Calu3 (cell line): ENCODE measurements at regions not wholly inside any gene's neighbourhood (a gene's known extent, or its start where the extent isn't known, plus 50 kb on each side); places are given as distances from the start of the nearest gene placed in this dataset.

Source experiments
- BruUV-seq: library from RNA; stranded (reverse); fragments of 400-500 nt; replicated peaks from 2 replicates; lab custom pipeline; 2021; lab: Mats Ljungman, UMichigan
- CTCF ChIA-PET: fragments of 300-600 bp; sonication (Branson Sonifier 250); formaldehyde crosslinking; loops from one replicate; lab custom pipeline; 2022; ENCODE audit warnings: antibody characterized with exemption; lab: Charles Lee
- DNase-seq: peaks from one replicate; pipeline ENCODE4 v3.0.0; 2022
- H3K27ac Mint-ChIP-seq: one replicate; pipeline ENCODE4 v1.8.0; 2022; ENCODE audit warnings: mixed read lengths; ENCODE audit not compliant: unreplicated experiment
- H3K27me3 Mint-ChIP-seq: one replicate; pipeline ENCODE4 v1.8.0; 2022; ENCODE audit warnings: mixed read lengths; ENCODE audit not compliant: unreplicated experiment
- H3K36me3 Mint-ChIP-seq: one replicate; pipeline ENCODE4 v1.8.0; 2022; ENCODE audit warnings: mild to moderate bottlenecking, moderate library complexity, mixed read lengths; ENCODE audit not compliant: insufficient read depth, unreplicated experiment
- H3K4me1 Mint-ChIP-seq: one replicate; pipeline ENCODE4 v1.8.0; 2022; ENCODE audit warnings: mild to moderate bottlenecking, low read depth, mixed read lengths; ENCODE audit not compliant: unreplicated experiment
- H3K4me3 Mint-ChIP-seq: one replicate; pipeline ENCODE4 v1.8.0; 2022; ENCODE audit warnings: mild to moderate bottlenecking, low read depth, moderate library complexity, mixed read lengths; ENCODE audit not compliant: unreplicated experiment
- H3K9me3 Mint-ChIP-seq: one replicate; pipeline ENCODE4 v1.8.0; 2022; ENCODE audit warnings: low read depth, mixed read lengths; ENCODE audit not compliant: unreplicated experiment
- intact Hi-C: fragments of 100-400 bp; cut with micrococcal nuclease; formaldehyde crosslinking; loops from one replicate; pipeline ENCODE4 v1.10.0; 2022; ENCODE audit not compliant: unreplicated experiment
- TF ChIP-seq, protein P1 (sequence below): fragments of 200-600 bp; IDR thresholded peaks from one replicate; pipeline ENCODE4 v1.8.0; 2022; ENCODE audit warnings: antibody characterized with exemption; ENCODE audit not compliant: unreplicated experiment

DNA sequence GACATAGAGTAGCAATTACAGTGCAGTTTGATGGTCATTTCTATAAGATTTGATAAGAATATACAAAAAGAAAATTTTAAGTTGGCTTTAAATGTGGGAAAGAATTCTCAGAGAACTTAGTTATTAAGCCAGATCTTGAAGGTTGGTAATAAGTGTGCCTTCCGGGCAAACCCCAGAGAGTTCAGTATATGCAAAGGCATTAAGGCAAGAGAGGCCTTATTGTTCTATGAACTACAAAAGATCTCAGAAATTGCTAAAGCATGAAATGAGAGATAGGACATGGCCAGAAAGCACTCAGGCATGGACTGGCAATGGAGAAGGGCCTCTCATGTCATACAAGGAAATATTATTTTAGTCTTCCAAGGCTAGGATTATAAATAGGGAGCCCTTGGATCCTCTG, 390.2 kb upstream of the C1orf87 start:
- Mint-ChIP-seq H3K4me3 (no peak overlapping the region), H3K27me3 (no peaks in the 10 kb centered on the region), H3K36me3 (no peaks in the 10 kb centered on the region), H3K9me3 (peaks cover 6% of the 10 kb centered on the region), H3K27ac (no peak overlapping the region), H3K4me1 (no peaks in the 10 kb centered on the region)
- DNase-seq: no peak
- no TSS peak for BruUV-seq
- intact Hi-C loops: no loop called here
- CTCF ChIA-PET: no interaction called here
- TF ChIP-seq, protein P1, sequence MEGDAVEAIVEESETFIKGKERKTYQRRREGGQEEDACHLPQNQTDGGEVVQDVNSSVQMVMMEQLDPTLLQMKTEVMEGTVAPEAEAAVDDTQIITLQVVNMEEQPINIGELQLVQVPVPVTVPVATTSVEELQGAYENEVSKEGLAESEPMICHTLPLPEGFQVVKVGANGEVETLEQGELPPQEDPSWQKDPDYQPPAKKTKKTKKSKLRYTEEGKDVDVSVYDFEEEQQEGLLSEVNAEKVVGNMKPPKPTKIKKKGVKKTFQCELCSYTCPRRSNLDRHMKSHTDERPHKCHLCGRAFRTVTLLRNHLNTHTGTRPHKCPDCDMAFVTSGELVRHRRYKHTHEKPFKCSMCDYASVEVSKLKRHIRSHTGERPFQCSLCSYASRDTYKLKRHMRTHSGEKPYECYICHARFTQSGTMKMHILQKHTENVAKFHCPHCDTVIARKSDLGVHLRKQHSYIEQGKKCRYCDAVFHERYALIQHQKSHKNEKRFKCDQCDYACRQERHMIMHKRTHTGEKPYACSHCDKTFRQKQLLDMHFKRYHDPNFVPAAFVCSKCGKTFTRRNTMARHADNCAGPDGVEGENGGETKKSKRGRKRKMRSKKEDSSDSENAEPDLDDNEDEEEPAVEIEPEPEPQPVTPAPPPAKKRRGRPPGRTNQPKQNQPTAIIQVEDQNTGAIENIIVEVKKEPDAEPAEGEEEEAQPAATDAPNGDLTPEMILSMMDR: no peak

DNA sequence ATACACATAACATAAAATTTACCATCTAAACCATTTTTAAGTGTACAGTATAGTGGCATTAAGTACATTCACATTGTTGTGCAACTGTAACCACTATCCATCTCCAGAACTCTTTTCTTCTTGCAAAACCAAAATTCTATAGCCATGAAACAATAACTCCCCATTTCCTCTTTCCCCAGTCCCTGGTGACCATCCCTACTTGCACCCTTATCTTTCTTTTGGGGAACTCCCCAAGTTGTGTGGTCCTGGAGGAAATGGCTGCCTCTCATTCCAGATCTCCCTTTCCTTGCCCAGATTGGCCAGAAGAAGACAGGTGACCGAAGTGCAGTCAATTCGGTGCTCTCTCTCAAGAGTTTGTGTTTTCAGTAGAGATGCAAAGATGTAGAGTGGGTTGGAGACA, 389.6 kb upstream of the C1orf87 start:
- H3K27ac Mint-ChIP-seq: no peak overlapping the region
- CTCF ChIA-PET: no interaction called here
- H3K36me3 Mint-ChIP-seq: no peaks in the 10 kb centered on the region
- no peak overlapping the region for H3K4me3 Mint-ChIP-seq
- H3K4me1 Mint-ChIP-seq: no peaks in the 10 kb centered on the region
- H3K27me3 Mint-ChIP-seq: no peaks in the 10 kb centered on the region
- H3K9me3 Mint-ChIP-seq: peaks cover 9% of the 10 kb centered on the region
- no TSS peak for BruUV-seq
- TF ChIP-seq, protein P1: no peak
- intact Hi-C loops: no loop called here
- DNase-seq: no peak

DNA sequence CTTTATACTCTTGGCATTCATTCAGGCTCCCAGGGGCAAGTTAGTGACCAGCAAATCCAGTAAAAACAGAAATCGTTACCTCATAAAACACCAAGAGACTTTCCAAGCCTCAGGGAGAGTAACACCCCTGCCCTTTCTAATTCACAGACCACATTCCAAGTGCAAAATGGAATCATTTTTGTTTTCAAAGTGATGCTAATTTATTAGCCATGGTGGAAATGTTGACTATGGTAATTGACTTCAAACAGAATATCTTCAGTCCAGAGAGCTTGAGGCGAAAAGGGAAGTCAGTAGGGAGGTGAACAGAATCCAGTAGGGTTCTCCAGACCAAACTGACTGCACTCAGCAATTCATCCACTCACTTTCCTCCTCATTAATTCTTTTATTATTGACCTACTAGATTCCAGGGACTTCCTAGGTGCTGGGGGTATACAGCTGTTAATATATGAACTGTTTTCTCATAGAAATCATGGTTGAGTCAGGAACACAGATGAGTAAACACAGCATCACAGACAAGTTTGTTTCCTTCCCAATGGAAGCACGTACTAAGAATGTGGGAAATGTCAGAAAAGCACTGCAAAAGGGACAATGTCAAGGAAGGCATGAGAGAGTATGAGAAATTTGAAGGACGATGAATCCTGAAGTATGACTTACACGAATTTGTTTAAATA, 388.5 kb upstream of the C1orf87 start:
- Mint-ChIP-seq H3K27me3 (no peaks in the 10 kb centered on the region), H3K4me3 (no peak overlapping the region), H3K9me3 (peaks cover 12% of the 10 kb centered on the region), H3K4me1 (no peaks in the 10 kb centered on the region), H3K27ac (no peak overlapping the region), H3K36me3 (no peaks in the 10 kb centered on the region)
- TF ChIP-seq, protein P1: no peak
- CTCF ChIA-PET: no interaction called here
- no peak for DNase-seq
- BruUV-seq: no TSS peak
- intact Hi-C loops: no loop called here

DNA sequence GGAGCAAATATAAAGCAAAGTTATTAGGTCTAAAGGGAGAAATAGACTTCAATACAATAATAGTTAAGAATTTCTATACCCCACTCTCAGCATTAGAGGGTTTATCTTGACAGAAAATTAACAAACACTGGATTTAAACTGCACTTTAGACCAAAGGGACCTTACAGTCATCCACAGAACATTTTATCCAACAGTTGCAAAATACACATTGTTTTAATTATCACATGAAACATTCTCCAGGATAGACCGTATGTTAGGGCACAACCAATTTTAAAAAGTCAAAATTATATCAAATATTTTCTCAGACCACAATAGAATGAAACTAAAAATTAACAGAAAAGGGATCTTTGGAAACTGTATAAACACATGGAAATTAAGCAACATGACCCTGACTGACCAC, 384.5 kb upstream of the C1orf87 start:
- no peak for DNase-seq
- Mint-ChIP-seq H3K4me1 (no peaks in the 10 kb centered on the region), H3K4me3 (no peak overlapping the region), H3K27me3 (no peaks in the 10 kb centered on the region), H3K27ac (no peak overlapping the region), H3K36me3 (no peaks in the 10 kb centered on the region), H3K9me3 (peaks cover 10% of the 10 kb centered on the region)
- CTCF ChIA-PET: no interaction called here
- no TSS peak for BruUV-seq
- TF ChIP-seq, protein P1: no peak
- intact Hi-C loops: no loop called here
